VCaP (cell line): ENCODE measurements at regions not wholly inside any gene's neighbourhood (a gene's known extent, or its start where the extent isn't known, plus 50 kb on each side); places are given as distances from the start of the nearest gene placed in this dataset.

Source experiments
- H3K27ac ChIP-seq: fragments of 450-650 bp; 2 replicates; pipeline ENCODE4 v1.5.1; 2017
- TF ChIP-seq, protein P1 (sequence below): fragments of 450-650 bp; conservative IDR thresholded peaks from 2 replicates; pipeline ENCODE4 v1.5.1; 2017; ENCODE audit warnings: mild to moderate bottlenecking, moderate library complexity

DNA sequence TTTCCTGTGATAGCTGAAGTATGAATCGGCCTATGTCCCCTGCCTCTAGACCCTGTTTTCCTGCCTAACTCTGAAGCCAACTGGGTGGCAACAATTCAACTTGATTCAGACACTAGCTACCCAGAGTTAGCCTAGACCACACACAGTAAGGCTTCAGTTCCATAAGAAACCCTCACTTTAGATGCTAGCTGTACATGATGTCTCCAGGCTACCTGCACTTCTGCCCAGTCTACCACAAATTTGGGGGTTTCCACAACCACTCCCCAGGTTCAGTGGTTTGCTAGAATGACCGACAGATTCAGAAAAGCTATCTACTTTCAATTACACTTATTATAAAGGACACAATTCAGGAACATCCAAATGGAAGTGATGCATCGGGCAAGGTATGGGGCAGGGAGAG, 119.4 kb upstream of the VLDLR start:
- TF ChIP-seq, protein P1, sequence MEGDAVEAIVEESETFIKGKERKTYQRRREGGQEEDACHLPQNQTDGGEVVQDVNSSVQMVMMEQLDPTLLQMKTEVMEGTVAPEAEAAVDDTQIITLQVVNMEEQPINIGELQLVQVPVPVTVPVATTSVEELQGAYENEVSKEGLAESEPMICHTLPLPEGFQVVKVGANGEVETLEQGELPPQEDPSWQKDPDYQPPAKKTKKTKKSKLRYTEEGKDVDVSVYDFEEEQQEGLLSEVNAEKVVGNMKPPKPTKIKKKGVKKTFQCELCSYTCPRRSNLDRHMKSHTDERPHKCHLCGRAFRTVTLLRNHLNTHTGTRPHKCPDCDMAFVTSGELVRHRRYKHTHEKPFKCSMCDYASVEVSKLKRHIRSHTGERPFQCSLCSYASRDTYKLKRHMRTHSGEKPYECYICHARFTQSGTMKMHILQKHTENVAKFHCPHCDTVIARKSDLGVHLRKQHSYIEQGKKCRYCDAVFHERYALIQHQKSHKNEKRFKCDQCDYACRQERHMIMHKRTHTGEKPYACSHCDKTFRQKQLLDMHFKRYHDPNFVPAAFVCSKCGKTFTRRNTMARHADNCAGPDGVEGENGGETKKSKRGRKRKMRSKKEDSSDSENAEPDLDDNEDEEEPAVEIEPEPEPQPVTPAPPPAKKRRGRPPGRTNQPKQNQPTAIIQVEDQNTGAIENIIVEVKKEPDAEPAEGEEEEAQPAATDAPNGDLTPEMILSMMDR: no peak
- no peak overlapping the region for H3K27ac ChIP-seq

DNA sequence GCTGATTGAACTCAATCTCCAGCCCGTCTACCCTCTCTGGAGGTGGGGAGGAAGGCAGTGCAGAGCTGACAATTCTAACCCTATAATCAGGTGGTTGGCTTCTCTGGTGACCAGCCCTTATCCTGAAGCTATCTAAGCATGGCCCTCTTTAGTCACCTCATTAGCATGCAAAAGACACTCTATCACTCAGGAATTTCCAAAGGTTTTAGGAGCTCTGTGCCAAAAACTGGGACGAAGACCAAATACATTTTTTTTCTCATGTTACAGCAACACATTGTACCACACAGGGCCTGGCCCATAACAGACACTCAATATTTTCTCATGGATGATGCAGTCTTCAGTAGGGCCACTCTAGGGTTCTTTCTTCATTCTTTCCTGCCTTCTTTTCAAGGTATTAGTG, 118.8 kb upstream of the VLDLR start:
- H3K27ac ChIP-seq: no peak overlapping the region
- TF ChIP-seq, protein P1: no peak

DNA sequence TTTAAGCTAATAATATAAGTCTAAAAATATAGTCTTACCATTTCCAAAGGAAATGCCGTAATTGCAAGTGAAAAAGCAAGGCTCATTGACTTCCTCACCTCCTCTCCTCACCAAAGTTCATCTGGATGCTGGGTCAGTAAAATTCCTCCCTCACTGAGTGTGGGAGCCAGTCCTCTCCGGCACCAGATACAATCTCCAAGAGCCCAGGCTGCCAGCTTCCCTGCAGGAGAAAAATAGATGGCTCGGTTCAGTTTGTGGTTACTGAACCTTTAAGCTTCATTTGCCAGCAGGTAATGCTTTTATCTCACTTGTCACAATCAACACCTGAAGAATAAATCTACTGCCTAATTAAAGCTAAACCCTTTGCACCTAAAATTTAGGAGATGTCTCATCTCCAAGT, 115.3 kb upstream of the VLDLR start:
- TF ChIP-seq, protein P1: no peak
- H3K27ac ChIP-seq: no peak overlapping the region

DNA sequence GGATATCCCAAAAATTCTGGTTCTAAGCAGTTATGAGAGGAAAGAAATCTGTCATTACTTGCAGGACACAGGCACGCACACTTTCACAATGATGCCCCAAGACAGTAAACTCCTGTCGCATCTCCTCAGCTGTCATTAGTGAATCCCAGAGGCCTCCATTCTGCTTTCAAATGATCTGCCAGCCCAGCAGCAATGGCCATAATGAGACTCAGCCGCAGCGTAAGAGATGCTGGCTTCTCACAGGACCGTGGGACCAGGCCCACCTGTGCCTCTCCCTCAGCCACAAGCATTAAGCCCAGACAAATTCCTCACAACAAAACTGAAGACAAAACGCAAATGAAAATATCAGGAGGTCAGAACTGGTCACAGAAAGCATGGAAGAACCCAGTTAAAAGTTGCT, 98.0 kb upstream of the VLDLR start:
- H3K27ac ChIP-seq: no peak overlapping the region
- TF ChIP-seq, protein P1: no peak

DNA sequence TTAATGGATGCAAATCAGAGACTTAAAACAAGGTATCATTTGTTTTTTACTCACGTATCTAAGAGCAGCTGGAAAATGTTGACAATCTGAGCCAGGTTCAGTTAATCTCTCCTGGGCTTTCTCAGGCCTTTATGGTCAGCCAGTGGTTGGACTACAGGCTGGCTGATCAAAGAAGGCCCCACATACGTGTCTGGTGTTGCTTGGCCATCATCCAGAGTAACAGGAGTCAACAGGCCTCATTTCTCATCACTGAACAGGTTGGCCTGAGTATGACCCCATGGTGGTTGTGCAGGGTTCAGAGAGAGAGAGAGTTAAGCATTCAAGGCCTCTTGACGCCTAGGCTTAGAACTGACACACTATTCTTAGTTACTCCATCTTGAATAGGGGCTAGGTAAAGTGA, 97.0 kb upstream of the VLDLR start:
- TF ChIP-seq, protein P1: no peak

DNA sequence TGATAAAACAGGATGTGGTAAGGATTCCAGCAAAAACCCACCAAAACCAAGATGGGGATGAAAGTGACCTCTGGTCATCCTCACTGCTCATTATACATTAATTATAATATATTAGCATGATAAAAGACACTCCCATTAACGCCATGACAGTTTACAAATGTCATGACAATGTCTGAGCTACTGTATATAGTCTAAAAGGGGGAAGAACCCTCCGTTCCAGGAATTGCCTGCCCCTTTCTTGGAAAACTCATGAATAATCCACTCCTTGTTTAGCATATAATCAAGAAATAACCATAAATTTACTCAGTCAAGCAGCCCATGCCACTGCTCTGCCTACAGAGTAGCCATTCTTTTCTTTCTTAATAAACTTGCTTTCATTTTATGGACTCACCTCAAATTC, 96.4 kb upstream of the VLDLR start:
- H3K27ac ChIP-seq: no peak overlapping the region
- TF ChIP-seq, protein P1: no peak

More for the DNA sequence above, 97.0 kb upstream of the VLDLR start:
- no peak overlapping the region for H3K27ac ChIP-seq

DNA sequence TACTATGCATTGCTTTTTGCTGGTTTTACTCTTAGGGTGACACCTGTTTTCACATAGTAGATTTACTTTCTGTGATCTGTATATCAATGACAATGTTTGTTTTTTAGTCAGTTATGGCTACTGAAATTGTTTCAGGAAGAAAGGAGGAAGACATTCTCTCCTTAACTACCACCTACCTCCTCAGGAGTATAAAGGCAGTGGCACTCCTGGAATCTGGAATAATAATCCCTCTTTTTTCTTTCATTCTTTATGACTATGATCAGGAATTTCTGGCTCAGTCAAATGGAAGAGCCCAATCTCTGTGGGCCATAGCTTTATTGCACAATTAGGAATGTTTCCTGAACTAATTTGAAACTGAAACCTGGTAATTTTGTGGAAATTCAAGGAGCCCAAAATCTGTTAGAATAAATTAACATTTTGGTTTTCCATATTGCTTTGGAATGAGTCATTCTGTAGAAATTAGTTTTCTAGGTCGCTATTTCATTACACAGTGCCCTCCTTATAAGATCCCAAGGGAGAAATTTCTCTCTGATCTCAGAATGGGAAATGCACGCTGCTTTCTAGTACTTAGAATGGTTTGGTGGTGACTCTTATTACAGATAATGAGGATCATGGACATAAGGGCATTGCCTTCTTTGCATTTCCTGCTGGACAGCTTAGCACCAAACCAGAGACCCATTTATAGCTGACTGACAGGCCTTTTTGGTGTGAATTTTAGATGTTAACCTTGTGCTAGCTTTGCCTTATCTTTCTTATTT, 95.3 kb upstream of the VLDLR start:
- TF ChIP-seq, protein P1: no peak
- H3K27ac ChIP-seq: no peak overlapping the region
